Left ventricle myocardium inferior (tissue), 1 donor: ENCODE measurements at regions not wholly inside any gene's neighbourhood (a gene's known extent, or its start where the extent isn't known, plus 50 kb on each side); places are given as distances from the start of the nearest gene placed in this dataset.

Experiments
- DNase-seq: peaks from one replicate; pipeline ENCODE4 v3.0.0-alpha.2; 2020
- H3K27ac ChIP-seq: fragments of 200-600 bp; replicated peaks from 2 replicates; pipeline ENCODE4 v1.8.0; 2021
- H3K27me3 ChIP-seq: fragments of 200-600 bp; 2 replicates; pipeline ENCODE4 v1.8.0; 2021; ENCODE audit warnings: low read depth
- H3K36me3 ChIP-seq: fragments of 200-600 bp; 2 replicates; pipeline ENCODE4 v1.8.0; 2021
- H3K4me1 ChIP-seq: fragments of 200-600 bp; 2 replicates; pipeline ENCODE4 v1.8.0; 2021
- H3K4me3 ChIP-seq: fragments of 200-600 bp; 2 replicates; pipeline ENCODE4 v1.8.0; 2021; ENCODE audit warnings: mild to moderate bottlenecking, moderate library complexity
- H3K9me3 ChIP-seq: fragments of 200-600 bp; replicated peaks from 2 replicates; pipeline ENCODE4 v1.8.0; 2021
- intact Hi-C: fragments of 100-400 bp; cut with micrococcal nuclease; formaldehyde crosslinking; loops from one replicate; pipeline ENCODE4 v1.11.0; 2022
- TF ChIP-seq, protein P1 (sequence below): fragments of 200-600 bp; IDR thresholded peaks from 2 replicates; pipeline ENCODE4 v1.8.0; 2021; ENCODE audit warnings: antibody characterized with exemption, mild to moderate bottlenecking, borderline replicate concordance
- donor health status: DM: no; HTN: yes; CAD: no; lungs with severe emphysema.

DNA sequence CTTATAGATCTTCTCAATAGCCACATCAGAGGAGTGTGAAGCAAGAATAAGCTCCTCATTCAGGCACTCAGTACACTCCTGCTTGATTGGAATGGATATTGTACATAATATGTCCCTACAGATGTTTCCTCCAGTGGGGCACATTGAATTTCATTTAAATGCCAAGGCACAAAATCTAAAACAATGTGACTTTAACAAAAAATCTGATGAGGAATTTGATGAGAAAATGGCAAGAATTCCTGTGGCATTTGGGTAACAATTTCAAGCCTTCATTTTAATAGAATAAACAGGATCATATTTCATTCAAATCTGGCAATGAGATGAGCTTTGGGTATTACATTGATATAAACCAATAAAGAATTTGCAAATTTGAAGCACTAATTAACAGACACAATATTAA lies 307.7 kb upstream of the PKN2 start:
- Histone ChIP-seq H3K36me3 (no peaks in the 10 kb centered on the region), H3K4me1 (no peaks in the 10 kb centered on the region), H3K27ac (no peak overlapping the region), H3K4me3 (no peak overlapping the region), H3K9me3 (no peaks in the 10 kb centered on the region), H3K27me3 (no peaks in the 10 kb centered on the region)
- TF ChIP-seq, protein P1, sequence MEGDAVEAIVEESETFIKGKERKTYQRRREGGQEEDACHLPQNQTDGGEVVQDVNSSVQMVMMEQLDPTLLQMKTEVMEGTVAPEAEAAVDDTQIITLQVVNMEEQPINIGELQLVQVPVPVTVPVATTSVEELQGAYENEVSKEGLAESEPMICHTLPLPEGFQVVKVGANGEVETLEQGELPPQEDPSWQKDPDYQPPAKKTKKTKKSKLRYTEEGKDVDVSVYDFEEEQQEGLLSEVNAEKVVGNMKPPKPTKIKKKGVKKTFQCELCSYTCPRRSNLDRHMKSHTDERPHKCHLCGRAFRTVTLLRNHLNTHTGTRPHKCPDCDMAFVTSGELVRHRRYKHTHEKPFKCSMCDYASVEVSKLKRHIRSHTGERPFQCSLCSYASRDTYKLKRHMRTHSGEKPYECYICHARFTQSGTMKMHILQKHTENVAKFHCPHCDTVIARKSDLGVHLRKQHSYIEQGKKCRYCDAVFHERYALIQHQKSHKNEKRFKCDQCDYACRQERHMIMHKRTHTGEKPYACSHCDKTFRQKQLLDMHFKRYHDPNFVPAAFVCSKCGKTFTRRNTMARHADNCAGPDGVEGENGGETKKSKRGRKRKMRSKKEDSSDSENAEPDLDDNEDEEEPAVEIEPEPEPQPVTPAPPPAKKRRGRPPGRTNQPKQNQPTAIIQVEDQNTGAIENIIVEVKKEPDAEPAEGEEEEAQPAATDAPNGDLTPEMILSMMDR: no peak
- intact Hi-C loops: no loop called here
- DNase-seq: no peak

DNA sequence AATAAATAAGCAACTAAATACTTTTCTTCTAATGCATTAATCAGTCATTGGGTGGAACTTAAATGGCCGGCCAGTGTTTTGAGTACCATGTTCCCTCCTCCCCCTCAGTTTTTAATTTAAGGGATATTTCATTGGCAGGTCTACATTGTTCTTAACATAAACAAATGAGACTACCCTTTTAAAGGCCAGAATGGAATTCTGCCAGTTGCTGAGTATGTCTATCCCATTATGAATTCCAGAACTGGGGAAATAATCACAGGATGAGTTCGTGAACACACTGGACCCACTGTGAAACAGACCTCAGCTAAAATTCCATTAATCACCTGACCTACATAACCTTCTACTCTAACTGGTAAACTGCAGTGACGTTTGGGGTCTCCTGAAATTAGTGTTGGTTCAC lies 305.5 kb upstream of the PKN2 start:
- no peak for DNase-seq
- Histone ChIP-seq H3K36me3 (no peaks in the 10 kb centered on the region), H3K27ac (no peak overlapping the region), H3K4me3 (no peak overlapping the region), H3K27me3 (no peaks in the 10 kb centered on the region), H3K4me1 (no peaks in the 10 kb centered on the region), H3K9me3 (no peaks in the 10 kb centered on the region)
- intact Hi-C loops: no loop called here
- TF ChIP-seq, protein P1: no peak

DNA sequence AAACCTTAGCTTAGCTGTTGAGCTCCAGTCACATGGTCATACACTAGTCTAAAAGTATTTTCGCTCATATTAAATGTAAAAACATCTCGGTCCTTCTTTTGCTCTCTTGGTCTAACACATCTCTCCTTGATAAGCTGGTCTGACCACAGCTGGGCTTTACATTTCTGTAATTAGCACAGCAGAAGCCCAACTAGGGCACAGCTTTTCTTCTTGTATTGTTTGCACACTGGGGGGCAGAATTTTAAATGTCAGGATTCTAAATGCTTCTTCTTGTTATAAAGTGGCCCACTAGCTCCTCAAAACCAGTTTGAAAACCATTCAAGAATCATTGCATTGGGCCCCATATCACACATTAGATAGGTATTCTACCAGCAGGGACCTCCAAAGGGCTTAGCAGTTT lies 289.1 kb upstream of the PKN2 start:
- Histone ChIP-seq H3K27ac (no peak overlapping the region), H3K4me1 (no peaks in the 10 kb centered on the region), H3K9me3 (peaks cover 12% of the 10 kb centered on the region), H3K27me3 (no peaks in the 10 kb centered on the region), H3K36me3 (no peaks in the 10 kb centered on the region), H3K4me3 (no peak overlapping the region)
- intact Hi-C loops: no loop called here
- no peak for DNase-seq
- TF ChIP-seq, protein P1: no peak

DNA sequence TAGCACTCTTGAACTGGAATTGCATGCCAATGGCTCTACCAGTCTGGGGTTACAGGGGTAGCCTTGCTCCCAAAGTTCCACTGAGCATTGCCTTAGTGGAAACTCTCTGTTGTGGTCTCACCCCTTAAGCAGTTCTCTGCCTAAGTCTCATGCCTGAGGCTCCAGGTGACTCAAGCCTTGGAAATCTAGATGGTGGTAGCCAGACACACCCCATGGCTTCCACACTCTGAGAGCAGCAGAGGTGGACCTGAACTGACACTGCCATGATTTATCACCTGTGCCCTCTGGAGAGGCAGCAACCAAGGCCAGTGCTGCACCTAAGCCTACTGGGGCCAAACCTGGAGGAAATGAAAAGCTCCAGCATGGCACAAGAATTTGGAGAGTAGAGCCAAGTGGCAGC lies 285.7 kb upstream of the PKN2 start:
- H3K27me3 ChIP-seq: no peaks in the 10 kb centered on the region
- TF ChIP-seq, protein P1: no peak
- peaks cover under 1% of the 10 kb centered on the region for H3K9me3 ChIP-seq
- intact Hi-C loops: no loop called here
- DNase-seq: no peak
- no peaks in the 10 kb centered on the region for H3K4me1 ChIP-seq
- no peak overlapping the region for H3K4me3 ChIP-seq
- no peaks in the 10 kb centered on the region for H3K36me3 ChIP-seq
- no peak overlapping the region for H3K27ac ChIP-seq

DNA sequence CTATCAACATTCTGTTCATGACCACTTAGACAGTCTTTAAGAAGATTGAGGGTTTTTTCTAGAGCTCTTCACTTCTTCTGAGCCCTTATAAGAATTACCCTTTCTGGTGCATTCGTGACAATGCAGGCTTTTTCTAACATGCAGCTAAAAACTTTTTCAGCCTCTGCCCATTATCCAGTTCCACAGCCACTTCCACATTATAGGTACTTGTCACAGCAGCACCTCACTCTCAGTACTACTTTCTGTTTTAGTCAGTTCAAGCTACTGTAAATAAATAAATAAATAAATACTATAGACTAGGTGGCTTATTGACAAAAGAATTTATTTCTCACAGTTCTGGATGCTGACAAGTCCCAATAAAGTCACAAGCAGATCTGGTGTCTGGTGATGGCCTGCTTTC lies 284.4 kb upstream of the PKN2 start:
- H3K27ac ChIP-seq: no peak overlapping the region
- TF ChIP-seq, protein P1: no peak
- intact Hi-C loops: no loop called here
- H3K4me1 ChIP-seq: no peaks in the 10 kb centered on the region
- no peaks in the 10 kb centered on the region for H3K27me3 ChIP-seq
- H3K36me3 ChIP-seq: no peaks in the 10 kb centered on the region
- no peaks in the 10 kb centered on the region for H3K9me3 ChIP-seq
- no peak overlapping the region for H3K4me3 ChIP-seq
- no peak for DNase-seq

DNA sequence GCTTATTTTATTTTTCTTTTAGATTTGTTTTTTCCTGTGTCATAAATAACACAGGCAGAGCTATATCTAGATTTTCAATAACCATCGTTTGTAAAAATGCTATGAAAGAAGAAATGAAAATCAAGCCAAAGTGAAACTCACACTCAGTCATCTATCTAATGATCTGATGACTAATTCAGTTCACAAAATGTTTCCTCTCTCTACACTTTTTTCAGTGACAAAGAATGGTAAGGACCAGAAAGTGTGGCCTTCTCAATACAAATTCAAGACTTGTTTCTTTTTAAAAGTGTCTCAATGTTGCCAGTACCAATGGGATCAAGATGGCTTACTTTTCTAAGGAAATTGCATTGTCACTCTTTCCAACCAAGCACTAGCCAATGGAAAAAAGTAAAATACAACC lies 282.8 kb upstream of the PKN2 start:
- H3K4me1 ChIP-seq: no peaks in the 10 kb centered on the region
- no peak overlapping the region for H3K4me3 ChIP-seq
- H3K27me3 ChIP-seq: no peaks in the 10 kb centered on the region
- DNase-seq: no peak
- H3K9me3 ChIP-seq: peaks cover under 1% of the 10 kb centered on the region
- TF ChIP-seq, protein P1: no peak
- H3K36me3 ChIP-seq: no peaks in the 10 kb centered on the region
- no peak overlapping the region for H3K27ac ChIP-seq
- intact Hi-C loops: no loop called here
